Daoy (cell line): ENCODE measurements at regions not wholly inside any gene's neighbourhood (a gene's known extent, or its start where the extent isn't known, plus 50 kb on each side); places are given as distances from the start of the nearest gene placed in this dataset.

Experiments used
- DNase-seq: peaks from one replicate; pipeline ENCODE4 v3.0.0-alpha.2; 2015; ENCODE audit warnings: low read depth

DNA sequence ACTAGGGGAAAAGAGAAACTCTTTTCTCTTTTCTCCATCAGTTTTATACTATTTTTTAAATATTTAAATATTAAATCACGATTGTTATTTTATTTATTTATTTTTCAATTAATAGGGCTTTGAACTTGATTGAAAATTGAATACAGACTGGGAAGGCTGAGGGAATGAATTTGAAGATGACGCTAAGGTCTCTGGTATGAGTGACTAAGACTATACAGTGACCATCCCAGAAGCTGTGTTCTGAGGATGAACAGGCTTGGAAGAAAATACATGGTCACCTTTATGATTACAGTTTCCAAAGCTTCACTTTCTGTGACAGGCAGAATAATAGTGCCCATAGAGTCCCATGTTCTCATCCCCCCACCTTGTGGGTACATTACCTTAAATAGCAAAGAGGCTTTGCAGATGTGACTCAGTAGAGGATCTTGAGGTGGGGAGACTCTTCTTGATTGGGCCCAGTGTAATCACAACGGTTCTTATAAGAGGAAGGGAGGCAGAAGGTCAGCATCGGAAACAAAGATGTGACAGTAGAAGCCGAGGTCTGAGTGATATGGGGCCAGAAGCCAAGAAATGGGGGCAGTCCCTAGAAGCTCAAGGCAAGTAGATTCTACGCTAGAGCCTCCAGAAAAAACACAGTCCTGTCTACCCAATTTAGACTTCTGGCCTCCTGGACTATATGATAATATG, 51.0 kb upstream of the LPP start:
- DNase-seq = no peak

DNA sequence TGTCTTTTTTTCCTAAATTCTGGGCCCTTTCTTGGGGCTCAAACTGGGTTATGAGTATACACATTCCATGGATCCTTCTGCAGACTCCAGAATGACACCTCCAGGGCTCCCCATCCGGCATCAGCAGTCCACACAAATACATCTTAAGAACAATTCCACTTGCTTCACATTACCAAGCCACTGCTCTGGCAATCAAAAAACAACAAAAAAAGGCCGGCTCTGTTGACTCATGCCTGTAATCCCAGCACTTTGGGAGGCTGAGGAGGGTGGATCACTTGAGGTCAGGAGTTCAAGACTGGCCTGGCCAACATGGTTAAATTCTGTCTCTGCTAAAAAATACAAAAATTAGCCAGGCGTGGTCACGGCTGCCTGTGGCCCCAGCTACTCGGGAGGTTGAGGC, 49.9 kb upstream of the LPP start:
- DNase-seq = no peak
